GM12864 (cell line): ENCODE measurements at regions not wholly inside any gene's neighbourhood (a gene's known extent, or its start where the extent isn't known, plus 50 kb on each side); places are given as distances from the start of the nearest gene placed in this dataset.
A peak's percentile ranks its signal among the peaks of the same experiment; 100 is the strongest.

Experiments
- DNase-seq: peaks from one replicate; pipeline ENCODE4 v3.0.0-alpha.2; 2011; ENCODE audit warnings: low read depth
- H3K4me3 ChIP-seq: 2 replicates; pipeline ENCODE4 v1.5.1; 2011; ENCODE audit warnings: mild to moderate bottlenecking, low read depth, low read length, control low read depth
- CTCF ChIP-seq: IDR thresholded peaks from 2 replicates; pipeline ENCODE4 v1.5.1; 2011; ENCODE audit warnings: low read depth, mild to moderate bottlenecking, moderate library complexity, low read length, control low read depth, inconsistent platforms; ENCODE audit errors: missing control alignments

DNA sequence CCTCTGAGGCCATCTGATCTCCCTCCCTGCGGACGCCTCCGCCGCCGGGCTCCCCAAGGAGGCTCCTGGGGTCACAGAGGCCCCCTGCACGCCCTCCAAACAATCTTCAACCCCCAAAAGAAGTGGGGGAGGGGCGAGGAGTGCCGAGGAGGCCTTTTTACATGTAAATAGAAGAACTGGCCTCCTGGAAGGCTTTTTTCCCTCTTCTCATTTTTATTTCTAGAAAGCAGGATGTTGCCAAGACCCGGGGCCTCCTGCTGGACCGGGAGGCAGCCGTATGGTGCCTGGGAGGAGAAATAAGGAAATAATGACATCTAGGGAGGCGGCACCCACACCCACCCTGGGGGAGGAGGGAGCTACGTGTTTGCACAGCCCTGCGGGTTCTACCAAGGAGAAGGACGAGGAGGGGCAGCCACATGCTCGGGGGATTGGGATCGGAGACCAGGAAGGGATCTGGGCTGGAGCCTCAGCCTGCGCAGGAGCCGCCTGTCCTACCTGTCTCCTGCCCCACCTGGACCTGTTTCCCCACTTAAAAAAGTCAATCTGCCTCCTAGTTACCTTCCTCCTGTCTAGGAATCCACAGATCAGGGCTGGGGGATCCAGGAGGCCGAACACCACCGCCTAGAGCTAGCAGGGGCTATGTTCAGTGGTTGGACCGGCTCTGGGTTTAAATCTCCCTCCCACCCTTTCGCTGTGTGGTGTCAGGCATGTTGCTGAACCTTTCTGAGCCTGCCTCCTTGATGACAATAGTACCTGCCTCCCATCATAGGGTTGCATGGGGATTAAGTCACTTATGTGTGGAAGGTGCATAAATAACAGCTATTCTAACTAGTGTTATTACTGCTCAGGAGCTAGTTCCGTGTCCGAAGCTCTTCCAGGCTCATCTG lies 175.7 kb upstream of the GSE1 start:
- H3K4me3 ChIP-seq, result no peak overlapping the region
- no peak for DNase-seq
- no peak for TF ChIP-seq CTCF

DNA sequence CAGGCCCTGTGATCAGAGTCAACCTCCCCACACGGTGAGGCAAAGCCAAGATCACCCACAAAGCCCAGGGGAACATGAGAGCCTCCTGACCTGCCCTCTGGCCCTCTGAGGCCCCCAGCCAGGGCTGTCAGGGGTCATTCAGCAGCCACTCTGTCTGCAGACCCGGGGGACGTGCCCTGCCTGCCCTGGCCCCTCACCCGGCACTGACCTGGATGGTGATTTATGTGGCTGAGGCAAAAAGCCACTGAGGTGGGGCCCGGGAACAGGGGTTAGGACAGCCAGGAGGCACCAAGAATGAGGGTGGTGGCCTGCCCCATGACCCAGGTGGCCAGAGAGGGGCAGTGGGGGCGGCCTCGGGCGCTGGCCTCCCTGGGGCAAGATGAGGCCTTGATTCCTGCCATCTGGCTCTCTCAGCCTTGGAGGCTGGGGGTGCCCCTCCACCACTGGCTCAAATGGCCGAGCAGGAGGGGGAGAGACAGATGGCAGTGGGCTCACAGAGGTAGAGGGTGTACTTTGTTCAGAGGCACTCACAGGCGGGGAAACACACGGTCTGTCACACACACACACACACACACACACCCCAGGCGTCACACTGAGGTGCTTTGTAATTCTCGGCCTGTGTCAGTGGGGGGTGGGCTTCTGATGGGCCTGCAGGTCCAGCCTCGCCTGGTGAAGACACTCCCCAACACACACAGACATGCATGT lies 174.0 kb upstream of the GSE1 start:
- no peak overlapping the region for H3K4me3 ChIP-seq
- no peak for DNase-seq
- TF ChIP-seq CTCF, result no peak

GRCh38 chr16:85440744-85441143 lies 172.4 kb upstream of the GSE1 start:
- no peak for TF ChIP-seq CTCF
- H3K4me3 ChIP-seq, result no peak overlapping the region
- DNase-seq, result no peak

GRCh38 chr16:85441189-85441889 lies 171.8 kb upstream of the GSE1 start:
- TF ChIP-seq CTCF, result peak; percentile 49
- DNase-seq, result no peak
- no peak overlapping the region for H3K4me3 ChIP-seq

DNA sequence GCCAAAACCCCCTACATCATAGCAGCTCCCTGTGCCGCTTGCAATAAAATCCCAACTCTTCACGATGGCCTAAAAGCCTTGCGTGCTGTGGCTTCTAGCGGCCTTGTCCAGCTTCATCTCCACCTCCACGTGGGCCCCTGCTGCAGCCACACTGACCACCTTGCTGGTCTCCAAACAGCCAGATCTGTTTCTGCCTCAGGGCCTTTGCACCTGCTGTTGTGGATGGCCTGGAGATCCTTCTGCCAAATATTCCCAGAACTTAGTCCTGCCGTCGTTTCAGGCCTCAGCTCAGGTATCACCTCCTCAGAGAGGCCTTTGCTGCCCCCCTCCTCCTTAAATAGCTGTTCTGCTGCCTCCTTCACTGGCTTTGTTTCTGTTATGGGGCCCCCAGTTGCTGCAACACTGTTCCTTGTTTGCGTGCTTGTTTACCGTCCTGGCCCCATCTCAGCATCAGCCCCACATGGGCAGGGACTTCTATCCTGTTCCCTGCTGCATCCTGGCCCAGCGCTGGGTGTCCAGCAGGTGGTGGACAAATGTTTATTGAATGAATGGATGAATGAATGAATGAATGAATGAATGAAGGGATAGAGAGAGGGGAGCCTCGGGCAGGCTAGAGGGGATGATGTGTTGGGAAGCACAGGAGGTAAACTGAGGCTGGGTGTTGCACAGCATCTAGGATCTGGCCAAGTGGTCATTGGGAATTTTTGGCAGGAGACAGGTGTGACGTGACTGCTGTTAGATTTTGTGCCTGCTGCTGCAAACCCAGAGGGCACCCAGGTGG lies 171.0 kb upstream of the GSE1 start:
- DNase-seq, result no peak
- TF ChIP-seq CTCF, result no peak
- H3K4me3 ChIP-seq, result no peak overlapping the region

DNA sequence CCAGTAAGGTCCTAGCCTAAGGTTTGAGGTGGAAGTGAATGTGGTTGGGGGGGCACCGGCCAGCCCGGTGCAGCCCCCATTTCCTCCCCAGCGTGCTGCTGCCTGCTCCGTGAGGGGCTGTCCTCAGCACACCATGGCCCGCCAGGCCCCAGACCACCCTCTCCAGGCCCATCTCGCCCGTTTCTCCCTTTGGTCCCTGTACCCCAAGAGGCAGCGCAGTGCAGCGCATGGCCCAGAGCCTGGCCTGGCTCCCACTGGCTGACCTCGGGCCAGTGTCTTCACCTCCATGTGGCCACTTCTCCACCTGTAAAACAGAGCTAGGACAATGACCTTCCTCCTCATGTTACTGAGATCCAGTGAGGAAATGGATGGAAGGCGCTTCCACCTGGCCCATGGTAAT lies 170.0 kb upstream of the GSE1 start:
- H3K4me3 ChIP-seq, result no peak overlapping the region
- no peak for DNase-seq
- no peak for TF ChIP-seq CTCF
